T47D (cell line): ENCODE measurements at regions not wholly inside any gene's neighbourhood (a gene's known extent, or its start where the extent isn't known, plus 50 kb on each side); places are given as distances from the start of the nearest gene placed in this dataset.

Experiments used
- DNase-seq, 2 experiments: peaks; one replicate each; pipeline versions ENCODE4 v3.0.0 to v3.0.0-alpha.2; 2011 to 2012; ENCODE audit warnings: low read depth in 1 of 2, low spot score in 1 of 2
- JUND ChIP-seq: IDR thresholded peaks from 2 replicates; pipeline ENCODE4 v1.6.1; 2012; ENCODE audit warnings: low read depth
- in situ Hi-C: cut with HindIII; loops from 2 replicates; pipeline ENCODE4 v1.10.0; 2016; ENCODE audit warnings: low sequenced_read_pairs, low pct_unique_long_range_greater_than_20kb

- no peak for TF ChIP-seq JUND
- no peak for DNase-seq
- in situ Hi-C loops = no loop called here
These were observed 1202.3 kb downstream of the NCAM2 start for GRCh38 chr21:22200378-22201092.

- in situ Hi-C loops = no loop called here
- TF ChIP-seq JUND = no peak
These were observed 1202.9 kb downstream of the NCAM2 start for GRCh38 chr21:22201126-22201525.

GRCh38 chr21:22201669-22202068 is 1203.5 kb downstream of the NCAM2 start:
- no peak for TF ChIP-seq JUND
- no peak for DNase-seq
- in situ Hi-C loops = no loop called here

More at GRCh38 chr21:22201126-22201525, 1202.9 kb downstream of the NCAM2 start:
- DNase-seq = no peak

- in situ Hi-C loops = no loop called here
- no peak for TF ChIP-seq JUND
- DNase-seq = no peak
These were observed 1211.1 kb downstream of the NCAM2 start for GRCh38 chr21:22209304-22209700.

- DNase-seq = no peak
- no peak for TF ChIP-seq JUND
- in situ Hi-C loops = no loop called here
These were observed 1213.7 kb downstream of the NCAM2 start for GRCh38 chr21:22211943-22212342.

- no peak for TF ChIP-seq JUND
- DNase-seq = no peak
- in situ Hi-C loops = no loop called here
These were observed 1225.2 kb downstream of the NCAM2 start for GRCh38 chr21:22223385-22223784.

- in situ Hi-C loops = no loop called here
- TF ChIP-seq JUND = no peak
- DNase-seq = no peak
These were observed 1226.1 kb downstream of the NCAM2 start for GRCh38 chr21:22224261-22224660.

- DNase-seq = peak in 1 of 2 experiments; percentile 7
- no peak for TF ChIP-seq JUND
- in situ Hi-C loops = no loop called here
These were observed 1227.1 kb downstream of the NCAM2 start for GRCh38 chr21:22225299-22225698.

GRCh38 chr21:22231013-22231412 is 1232.8 kb downstream of the NCAM2 start:
- no peak for DNase-seq
- no peak for TF ChIP-seq JUND
- in situ Hi-C loops = no loop called here

GRCh38 chr21:22235866-22236590 is 1237.8 kb downstream of the NCAM2 start:
- in situ Hi-C loops = no loop called here
- no peak for DNase-seq
- no peak for TF ChIP-seq JUND

- in situ Hi-C loops = no loop called here
- no peak for DNase-seq
- no peak for TF ChIP-seq JUND
These were observed 1246.3 kb downstream of the NCAM2 start for GRCh38 chr21:22244516-22244915.

- DNase-seq = no peak
- in situ Hi-C loops = no loop called here
- TF ChIP-seq JUND = no peak
These were observed 1252.1 kb downstream of the NCAM2 start for GRCh38 chr21:22250355-22250754.

- TF ChIP-seq JUND = no peak
- in situ Hi-C loops = no loop called here
- DNase-seq = no peak
These were observed 1255.6 kb downstream of the NCAM2 start for GRCh38 chr21:22253761-22254160.
